ENCODE measurements at regions not wholly inside any gene's neighbourhood (a gene's known extent, or its start where the extent isn't known, plus 50 kb on each side); places are given as distances from the start of the nearest gene placed in this dataset.
A peak's percentile ranks its signal among the peaks of the same experiment; 100 is the strongest.

GRCh38 chr7:83777406-83778072 is 128.6 kb upstream of the SEMA3E start:
- Histone ChIP-seq H2BK5ac (ENCODE audit: low read depth, low read length, poor library complexity, severe bottlenecking) (no peak overlapping the region), H2BK120ac (ENCODE audit: low read depth, low read length) (no peak overlapping the region), H4K91ac (ENCODE audit: low read length) (no peak overlapping the region), H3K23ac (ENCODE audit: low read length in 2 of 2) (no peak overlapping the region), H3K4me3 (ENCODE audit: insufficient read depth in 1 of 2, low read depth in 1 of 2, low read length in 2 of 2) (no peak overlapping the region), H3K27ac (ENCODE audit: low read length, poor library complexity, severe bottlenecking) (no peak overlapping the region), H2BK15ac (ENCODE audit: low read depth, poor library complexity, severe bottlenecking) (no peak overlapping the region), H2BK12ac (ENCODE audit: low read length in 2 of 2) (no peak overlapping the region), H2AK5ac (ENCODE audit: low read length, severe bottlenecking) (no peak overlapping the region), H3K14ac (ENCODE audit: low read length in 2 of 2) (no peak overlapping the region), H3K27me3 (ENCODE audit: control insufficient read depth in 1 of 2, insufficient read depth in 1 of 2, low read length in 2 of 2) (peaks cover 0 to 3% of the 10 kb centered on the region in 2 experiments), H3K4me2 (ENCODE audit: low read length, poor library complexity, severe bottlenecking) (no peak overlapping the region), H3K9ac (ENCODE audit: low read length) (no peak overlapping the region), H3K18ac (ENCODE audit: low read depth in 1 of 2, low read length in 2 of 2) (no peak overlapping the region), H3K4me1 (ENCODE audit: control insufficient read depth, insufficient read depth, low read depth, low read length) (no peaks in the 10 kb centered on the region), H3K79me1 (replicated peaks; ENCODE audit: low read length, poor library complexity, severe bottlenecking) (no peaks in the 10 kb centered on the region), H3K9me3 (ENCODE audit: control insufficient read depth, low read length) (no peaks in the 10 kb centered on the region), H3K36me3 (ENCODE audit: control insufficient read depth in 1 of 2, insufficient read depth in 2 of 2, low read depth in 1 of 2, low read length in 2 of 2) (no peaks in the 10 kb centered on the region), H4K8ac (ENCODE audit: low read length) (no peak overlapping the region), H2AFZ (ENCODE audit: low read depth, low read length) (no peak overlapping the region), H3K4ac (ENCODE audit: low read depth in 1 of 2, low read length in 2 of 2) (no peak overlapping the region)
- no peak for DNase-seq
- WGBS: 93% methylated on average over 2 of the region's 5 CpGs

- Histone ChIP-seq H2AFZ (ENCODE audit: low read depth, low read length) (no peak overlapping the region), H3K27ac (ENCODE audit: low read length, poor library complexity, severe bottlenecking) (no peak overlapping the region), H3K36me3 (ENCODE audit: control insufficient read depth in 1 of 2, insufficient read depth in 2 of 2, low read depth in 1 of 2, low read length in 2 of 2) (no peaks in the 10 kb centered on the region), H3K18ac (ENCODE audit: low read depth in 1 of 2, low read length in 2 of 2) (no peak overlapping the region), H2AK5ac (ENCODE audit: low read length, severe bottlenecking) (no peak overlapping the region), H3K9ac (ENCODE audit: low read length) (no peak overlapping the region), H2BK5ac (ENCODE audit: low read depth, low read length, poor library complexity, severe bottlenecking) (no peak overlapping the region), H3K9me3 (ENCODE audit: control insufficient read depth, low read length) (no peaks in the 10 kb centered on the region), H4K91ac (ENCODE audit: low read length) (no peak overlapping the region), H4K8ac (ENCODE audit: low read length) (no peak overlapping the region), H3K23ac (ENCODE audit: low read length in 2 of 2) (no peak overlapping the region), H2BK120ac (ENCODE audit: low read depth, low read length) (no peak overlapping the region), H3K4me3 (ENCODE audit: insufficient read depth in 1 of 2, low read depth in 1 of 2, low read length in 2 of 2) (no peak overlapping the region), H3K4ac (ENCODE audit: low read depth in 1 of 2, low read length in 2 of 2) (no peak overlapping the region), H2BK12ac (ENCODE audit: low read length in 2 of 2) (no peak overlapping the region), H3K79me1 (replicated peaks; ENCODE audit: low read length, poor library complexity, severe bottlenecking) (no peaks in the 10 kb centered on the region), H3K4me2 (ENCODE audit: low read length, poor library complexity, severe bottlenecking) (no peak overlapping the region), H3K4me1 (ENCODE audit: control insufficient read depth, insufficient read depth, low read depth, low read length) (no peaks in the 10 kb centered on the region), H2BK15ac (ENCODE audit: low read depth, poor library complexity, severe bottlenecking) (no peak overlapping the region), H3K27me3 (ENCODE audit: control insufficient read depth in 1 of 2, insufficient read depth in 1 of 2, low read length in 2 of 2) (no peaks in the 10 kb centered on the region), H3K14ac (ENCODE audit: low read length in 2 of 2) (no peak overlapping the region)
- DNase-seq: no peak
- WGBS: 88% methylated on average over 1 of the region's 3 CpGs
These were observed 120.5 kb upstream of the SEMA3E start for GRCh38 chr7:83769407-83769806.

- Histone ChIP-seq H2AFZ (ENCODE audit: low read depth, low read length) (no peak overlapping the region), H3K9ac (ENCODE audit: low read length) (peak overlapping the region; percentile 36), H3K23ac (ENCODE audit: low read length in 2 of 2) (no peak overlapping the region), H3K14ac (ENCODE audit: low read length in 2 of 2) (no peak overlapping the region), H2BK12ac (ENCODE audit: low read length in 2 of 2) (no peak overlapping the region), H4K8ac (ENCODE audit: low read length) (no peak overlapping the region), H3K4me1 (ENCODE audit: control insufficient read depth, insufficient read depth, low read depth, low read length) (no peaks in the 10 kb centered on the region), H3K4me2 (ENCODE audit: low read length, poor library complexity, severe bottlenecking) (no peak overlapping the region), H3K18ac (ENCODE audit: low read depth in 1 of 2, low read length in 2 of 2) (no peak overlapping the region), H3K4me3 (ENCODE audit: insufficient read depth in 1 of 2, low read depth in 1 of 2, low read length in 2 of 2) (no peak overlapping the region), H2AK5ac (ENCODE audit: low read length, severe bottlenecking) (no peak overlapping the region), H4K91ac (ENCODE audit: low read length) (no peak overlapping the region), H2BK15ac (ENCODE audit: low read depth, poor library complexity, severe bottlenecking) (no peak overlapping the region), H3K36me3 (ENCODE audit: control insufficient read depth in 1 of 2, insufficient read depth in 2 of 2, low read depth in 1 of 2, low read length in 2 of 2) (no peaks in the 10 kb centered on the region), H3K27me3 (ENCODE audit: control insufficient read depth in 1 of 2, insufficient read depth in 1 of 2, low read length in 2 of 2) (no peaks in the 10 kb centered on the region), H2BK120ac (ENCODE audit: low read depth, low read length) (no peak overlapping the region), H3K9me3 (ENCODE audit: control insufficient read depth, low read length) (no peaks in the 10 kb centered on the region), H3K79me1 (replicated peaks; ENCODE audit: low read length, poor library complexity, severe bottlenecking) (no peaks in the 10 kb centered on the region), H3K27ac (ENCODE audit: low read length, poor library complexity, severe bottlenecking) (no peak overlapping the region), H2BK5ac (ENCODE audit: low read depth, low read length, poor library complexity, severe bottlenecking) (no peak overlapping the region), H3K4ac (ENCODE audit: low read depth in 1 of 2, low read length in 2 of 2) (no peak overlapping the region)
- DNase-seq: no peak
- WGBS: no CpG with 5 or more reads among the region's 1 CpG
These were observed 102.3 kb upstream of the SEMA3E start for GRCh38 chr7:83751217-83751616.

DNA sequence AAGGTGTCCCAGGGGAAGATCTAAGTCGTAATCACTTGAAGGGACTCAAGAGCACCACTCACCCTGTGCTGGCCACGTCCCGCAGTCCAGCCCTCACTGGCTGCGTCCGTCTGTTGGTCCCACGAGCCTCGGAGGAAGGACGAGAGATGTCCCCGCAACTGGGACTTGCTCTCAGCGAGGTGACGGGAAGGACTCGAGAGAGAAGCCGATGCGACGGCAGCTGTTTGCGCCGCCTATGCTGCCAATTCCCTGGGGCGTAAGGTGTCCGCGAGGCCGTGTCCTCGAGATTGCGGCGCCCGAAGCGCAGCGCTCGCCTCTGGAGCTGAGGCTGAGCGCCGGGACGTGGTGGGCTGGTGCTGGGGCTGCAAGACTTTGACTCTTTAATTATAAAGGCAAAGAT is 100.6 kb upstream of the SEMA3E start:
- 93% methylated on average over 31 of the region's 31 CpGs for WGBS
- Histone ChIP-seq H2BK5ac (ENCODE audit: low read depth, low read length, poor library complexity, severe bottlenecking) (no peak overlapping the region), H3K4me2 (ENCODE audit: low read length, poor library complexity, severe bottlenecking) (no peak overlapping the region), H3K27ac (ENCODE audit: low read length, poor library complexity, severe bottlenecking) (no peak overlapping the region), H3K79me1 (replicated peaks; ENCODE audit: low read length, poor library complexity, severe bottlenecking) (no peaks in the 10 kb centered on the region), H3K18ac (ENCODE audit: low read depth in 1 of 2, low read length in 2 of 2) (no peak overlapping the region), H3K23ac (ENCODE audit: low read length in 2 of 2) (no peak overlapping the region), H3K36me3 (ENCODE audit: control insufficient read depth in 1 of 2, insufficient read depth in 2 of 2, low read depth in 1 of 2, low read length in 2 of 2) (no peaks in the 10 kb centered on the region), H3K9me3 (ENCODE audit: control insufficient read depth, low read length) (no peaks in the 10 kb centered on the region), H4K91ac (ENCODE audit: low read length) (no peak overlapping the region), H3K27me3 (ENCODE audit: control insufficient read depth in 1 of 2, insufficient read depth in 1 of 2, low read length in 2 of 2) (no peaks in the 10 kb centered on the region), H2AK5ac (ENCODE audit: low read length, severe bottlenecking) (no peak overlapping the region), H3K4ac (ENCODE audit: low read depth in 1 of 2, low read length in 2 of 2) (no peak overlapping the region), H3K14ac (ENCODE audit: low read length in 2 of 2) (no peak overlapping the region), H4K8ac (ENCODE audit: low read length) (no peak overlapping the region), H2AFZ (ENCODE audit: low read depth, low read length) (no peak overlapping the region), H2BK15ac (ENCODE audit: low read depth, poor library complexity, severe bottlenecking) (no peak overlapping the region), H3K4me1 (ENCODE audit: control insufficient read depth, insufficient read depth, low read depth, low read length) (no peaks in the 10 kb centered on the region), H2BK120ac (ENCODE audit: low read depth, low read length) (no peak overlapping the region), H3K4me3 (ENCODE audit: insufficient read depth in 1 of 2, low read depth in 1 of 2, low read length in 2 of 2) (no peak overlapping the region), H2BK12ac (ENCODE audit: low read length in 2 of 2) (no peak overlapping the region), H3K9ac (ENCODE audit: low read length) (no peak overlapping the region)
- DNase-seq: no peak

Data from mesenchymal stem cell (in vitro differentiated cells and primary cell).